Transverse colon (tissue), 4 donors: ENCODE measurements at regions not wholly inside any gene's neighbourhood (a gene's known extent, or its start where the extent isn't known, plus 50 kb on each side); places are given as distances from the start of the nearest gene placed in this dataset.

ENCODE experiments used
- DNase-seq: peaks from one replicate; pipeline ENCODE4 v3.0.0-alpha.2; 2019
- H3K27ac ChIP-seq, 4 donors: fragments of 200-600 bp; sonication (generic); 2 replicates each; pipeline ENCODE4 v1.5.1; 2016 to 2018; ENCODE audit warnings: inconsistent platforms in 4 of 4
- H3K27me3 ChIP-seq: fragments of 200-600 bp; sonication (generic); 2 replicates; pipeline ENCODE4 v1.5.1; 2017; ENCODE audit warnings: inconsistent platforms
- H3K36me3 ChIP-seq, 4 donors: fragments of 200-600 bp; sonication (generic); 2 replicates each; pipeline ENCODE4 v1.5.1; 2017 to 2019; ENCODE audit warnings: inconsistent platforms in 4 of 4
- H3K4me1 ChIP-seq, 4 donors: fragments of 200-600 bp; sonication (generic); 2 replicates each; pipeline ENCODE4 v1.5.1; 2017 to 2020; ENCODE audit warnings: inconsistent platforms in 4 of 4
- H3K4me3 ChIP-seq, 4 donors: fragments of 200-600 bp; sonication (generic); 1 replicate in 1 of 4; 2 replicates in 3 of 4; pipeline versions ENCODE4 v1.5.1 to v1.6.1; 2017 to 2019; ENCODE audit warnings: inconsistent platforms in 4 of 4
- H3K9me3 ChIP-seq, 2 donors: fragments of 200-600 bp; sonication (generic); 2 replicates each; pipeline ENCODE4 v1.5.1; 2017 to 2019; ENCODE audit warnings: inconsistent platforms in 2 of 2
- CTCF ChIP-seq, 5 experiments: fragments of 200-600 bp in 3 of 5; fragments of 450-650 bp in 2 of 5; sonication (generic) in 3 of 5; IDR thresholded peaks; 1 replicate in 2 of 5; 2 replicates in 3 of 5; pipeline ENCODE4 v1.5.1; 2016 to 2017; ENCODE audit warnings: antibody characterized with exemption in 5 of 5, inconsistent platforms in 3 of 5, mild to moderate bottlenecking in 2 of 5, moderate library complexity in 1 of 5
- EP300 ChIP-seq: sonication (generic); formaldehyde crosslinking; IDR thresholded peaks from one replicate; pipeline ENCODE4 v1.6.1; 2017; ENCODE audit warnings: antibody characterized with exemption, low read depth
- POLR2A ChIP-seq: fragments of 450-650 bp; IDR thresholded peaks from one replicate; pipeline ENCODE4 v1.6.1; 2016; ENCODE audit warnings: antibody characterized with exemption, mild to moderate bottlenecking, moderate library complexity
- POLR2AphosphoS5 ChIP-seq, 3 donors: sonication (generic); formaldehyde crosslinking; IDR thresholded peaks; one replicate each; pipeline ENCODE4 v1.6.1; 2016; ENCODE audit warnings: antibody characterized with exemption in 3 of 3
- WGBS, 2 donors: methylation state at CpG; one replicate each; pipeline ENCODE4 v1.1.5; 2018; ENCODE audit warnings: low coverage in 1 of 2; 5-methylcytosine and 5-hydroxymethylcytosine counted together
- in situ Hi-C, 4 donors: fragments of 200-750 bp; cut with MboI; loops; one replicate each; pipeline versions ENCODE4 v1.15.0 to v1.15.1; 2017; ENCODE audit warnings: low sequenced_read_pairs in 3 of 4, low pct_ligation_motif_present in 1 of 4, low pct_unique_long_range_greater_than_20kb in 1 of 4
- intact Hi-C: fragments of 100-400 bp; cut with DNase I; formaldehyde crosslinking; loops from one replicate; pipeline ENCODE4 v1.15.1; 2023; ENCODE audit warnings: low total_unique reads

- Histone ChIP-seq H3K9me3 (peaks cover 6 to 10% of the 10 kb centered on the region in 2 donors), H3K27me3 (no peaks in the 10 kb centered on the region), H3K36me3 (no peaks in the 10 kb centered on the region), H3K4me1 (no peaks in the 10 kb centered on the region), H3K27ac (no peak overlapping the region), H3K4me3 (no peak overlapping the region)
- intact Hi-C loops = no loop called here
- TF ChIP-seq POLR2A (no peak), CTCF (IDR thresholded peaks at IDR 0.05) (no peak)
- in situ Hi-C loops = no loop called here
- no peak for DNase-seq
Observed at GRCh38 chr1:103854279-103854678, 104.6 kb downstream of the AMY1C start.

- DNase-seq = no peak
- in situ Hi-C loops (no loop called here), intact Hi-C loops (no loop called here)
- H3K27ac ChIP-seq = no peak overlapping the region
- no peaks in the 10 kb centered on the region for H3K27me3 ChIP-seq
- 84 to 86% methylated on average over 2 of the region's 2 CpGs for WGBS, 2 donors
- peaks cover 0 to 1% of the 10 kb centered on the region in 2 donors for H3K9me3 ChIP-seq
- TF ChIP-seq CTCF (IDR thresholded peaks at IDR 0.05) = no peak
- TF ChIP-seq POLR2AphosphoS5 (IDR thresholded peaks at IDR 0.05) = no peak
- no peak for TF ChIP-seq POLR2A
- TF ChIP-seq EP300 = no peak
- H3K4me3 ChIP-seq = no peak overlapping the region
- H3K4me1 ChIP-seq = no peaks in the 10 kb centered on the region
- no peaks in the 10 kb centered on the region for H3K36me3 ChIP-seq
Observed at GRCh38 chr1:103859721-103860120, 110.0 kb downstream of the AMY1C start.

GRCh38 chr1:103898576-103899345, 149.1 kb downstream of the AMY1C start:
- Histone ChIP-seq H3K36me3 (no peaks in the 10 kb centered on the region), H3K27me3 (no peaks in the 10 kb centered on the region), H3K4me3 (no peak overlapping the region), H3K9me3 (no peaks in the 10 kb centered on the region), H3K27ac (no peak overlapping the region), H3K4me1 (no peaks in the 10 kb centered on the region)
- in situ Hi-C loops (no loop called here), intact Hi-C loops (no loop called here)
- 79 to 85% methylated on average over 3 of the region's 3 CpGs for WGBS, 2 donors
- TF ChIP-seq CTCF (IDR thresholded peaks at IDR 0.05) = no peak
- TF ChIP-seq EP300 = no peak
- TF ChIP-seq POLR2A = no peak
- no peak for TF ChIP-seq POLR2AphosphoS5 (IDR thresholded peaks at IDR 0.05)
- no peak for DNase-seq

- H3K27me3 ChIP-seq = no peaks in the 10 kb centered on the region
- H3K27ac ChIP-seq = no peak overlapping the region
- intact Hi-C loops (no loop called here), in situ Hi-C loops (no loop called here)
- H3K36me3 ChIP-seq = no peaks in the 10 kb centered on the region
- DNase-seq = no peak
- H3K9me3 ChIP-seq = no peaks in the 10 kb centered on the region
- H3K4me3 ChIP-seq = no peak overlapping the region
- H3K4me1 ChIP-seq = no peaks in the 10 kb centered on the region
- TF ChIP-seq EP300 = no peak
- TF ChIP-seq CTCF (IDR thresholded peaks at IDR 0.05) = no peak
- TF ChIP-seq POLR2A = no peak
- no peak for TF ChIP-seq POLR2AphosphoS5 (IDR thresholded peaks at IDR 0.05)
- 89 to 92% methylated on average over 2 to 3 of the region's 3 CpGs for WGBS, 2 donors
Observed at GRCh38 chr1:103900005-103900404, 150.3 kb downstream of the AMY1C start.
